DND-41 (cell line): ENCODE measurements at regions not wholly inside any gene's neighbourhood (a gene's known extent, or its start where the extent isn't known, plus 50 kb on each side); places are given as distances from the start of the nearest gene placed in this dataset.
A peak's percentile ranks its signal among the peaks of the same experiment; 100 is the strongest.

Experiments used
- ATAC-seq: fragments of 200-7000 bp; cut with Tn5 transposase; 3 replicates; pipeline ENCODE4 v1.9.1; 2021; ENCODE audit warnings: low read depth; ENCODE audit not compliant: insufficient read depth
- DNase-seq: peaks from one replicate; pipeline ENCODE4 v3.0.0-alpha.2; 2020
- H2AFZ ChIP-seq: 2 replicates; pipeline ENCODE4 v1.6.0; 2012; ENCODE audit warnings: low read depth, low read length
- H3K27ac ChIP-seq: 2 replicates; pipeline ENCODE4 v1.5.1; 2012; ENCODE audit warnings: low read length, inconsistent platforms
- H3K27me3 ChIP-seq: fragments of 200-600 bp; sonication (generic); 2 replicates; pipeline ENCODE4 v1.6.0; 2012; ENCODE audit warnings: low read length, mild to moderate bottlenecking, inconsistent platforms; ENCODE audit not compliant: insufficient read depth, poor library complexity
- H3K36me3 ChIP-seq: 2 replicates; pipeline ENCODE4 v1.5.1; 2012; ENCODE audit warnings: low read length, inconsistent platforms; ENCODE audit not compliant: insufficient read depth
- H3K4me1 ChIP-seq: 2 replicates; pipeline ENCODE4 v1.5.1; 2012; ENCODE audit warnings: mild to moderate bottlenecking, low read length; ENCODE audit not compliant: insufficient read depth
- H3K4me2 ChIP-seq: 2 replicates; pipeline ENCODE4 v1.6.0; 2012; ENCODE audit warnings: mild to moderate bottlenecking, moderate library complexity, low read length, inconsistent platforms; ENCODE audit not compliant: insufficient read depth
- H3K4me3 ChIP-seq, 2 experiments: fragments of 200-600 bp in 1 of 2; shearing (Covaris generic) in 1 of 2; 2 replicates each; pipeline ENCODE4 v1.5.1; 2012 to 2016; ENCODE audit warnings: inconsistent platforms in 2 of 2, low read length in 2 of 2, mild to moderate bottlenecking in 2 of 2, low read depth in 1 of 2, moderate library complexity in 1 of 2
- H3K79me2 ChIP-seq: 2 replicates; pipeline ENCODE4 v1.6.0; 2012; ENCODE audit warnings: low read length, inconsistent platforms; ENCODE audit not compliant: insufficient read depth
- H3K9ac ChIP-seq: 2 replicates; pipeline ENCODE4 v1.6.0; 2012; ENCODE audit warnings: low read depth, mild to moderate bottlenecking, inconsistent platforms, low read length, moderate library complexity
- H3K9me3 ChIP-seq: 2 replicates; pipeline ENCODE4 v1.5.1; 2012; ENCODE audit warnings: low read length, moderate library complexity, mild to moderate bottlenecking, inconsistent platforms; ENCODE audit not compliant: insufficient read depth, severe bottlenecking
- H4K20me1 ChIP-seq: 2 replicates; pipeline ENCODE4 v1.6.0; 2012; ENCODE audit warnings: low read length; ENCODE audit not compliant: insufficient read depth
- CTCF ChIP-seq: IDR thresholded peaks from 2 replicates; pipeline ENCODE4 v1.5.1; 2012; ENCODE audit warnings: borderline replicate concordance, low read length, moderate library complexity, mild to moderate bottlenecking; ENCODE audit not compliant: poor library complexity, severe bottlenecking; ENCODE audit errors: extremely low read depth
- EZH2 ChIP-seq: IDR thresholded peaks from 3 replicates; pipeline ENCODE4 v1.6.1; 2012; ENCODE audit warnings: borderline replicate concordance, low read depth, mild to moderate bottlenecking, moderate library complexity, low read length, inconsistent platforms; ENCODE audit not compliant: severe bottlenecking

- Histone ChIP-seq H3K27me3 (no peaks in the 10 kb centered on the region), H3K27ac (no peak overlapping the region), H3K79me2 (no peaks in the 10 kb centered on the region), H4K20me1 (no peaks in the 10 kb centered on the region), H2AFZ (no peak overlapping the region), H3K4me1 (no peaks in the 10 kb centered on the region), H3K9ac (no peak overlapping the region), H3K4me2 (no peak overlapping the region), H3K4me3 (no peak overlapping the region), H3K36me3 (no peaks in the 10 kb centered on the region), H3K9me3 (peaks cover 6% of the 10 kb centered on the region)
- DNase-seq = no peak
- ATAC-seq = no peak
- TF ChIP-seq EZH2 = no peak
- no peak for TF ChIP-seq CTCF
These were observed 96.5 kb upstream of the LMCD1 start for GRCh38 chr3:8405144-8405543.

DNA sequence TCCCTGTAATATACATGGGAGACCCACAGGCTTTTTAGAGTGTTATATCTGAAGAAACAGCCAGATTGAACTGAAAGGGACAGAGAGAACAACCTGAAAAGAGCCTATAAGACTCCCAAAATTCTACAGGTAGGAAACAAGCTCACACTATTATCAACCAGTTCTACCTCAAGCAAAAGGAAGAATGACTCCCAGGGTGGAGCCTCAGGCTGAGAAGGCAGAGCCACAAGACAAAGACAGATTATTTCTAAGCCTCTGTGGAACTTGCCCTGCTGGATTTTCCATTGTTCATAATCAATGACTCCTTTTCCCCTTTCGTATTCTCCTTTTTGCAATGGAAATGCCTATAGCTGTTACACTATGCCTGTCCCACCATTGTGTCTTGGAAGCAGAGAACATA lies 95.1 kb upstream of the LMCD1 start:
- DNase-seq = no peak
- no peak for ATAC-seq
- H2AFZ ChIP-seq = no peak overlapping the region
- TF ChIP-seq EZH2 (no peak), CTCF (no peak)
- no peak overlapping the region for H3K27ac ChIP-seq
- H3K9ac ChIP-seq = no peak overlapping the region
- H3K27me3 ChIP-seq = no peaks in the 10 kb centered on the region
- H3K79me2 ChIP-seq = no peaks in the 10 kb centered on the region
- H3K9me3 ChIP-seq = peaks cover 6% of the 10 kb centered on the region
- H3K4me2 ChIP-seq = no peak overlapping the region
- H4K20me1 ChIP-seq = no peaks in the 10 kb centered on the region
- no peaks in the 10 kb centered on the region for H3K36me3 ChIP-seq
- no peaks in the 10 kb centered on the region for H3K4me1 ChIP-seq
- H3K4me3 ChIP-seq = no peak overlapping the region

GRCh38 chr3:8413337-8413926 lies 88.2 kb upstream of the LMCD1 start:
- no peak for ATAC-seq
- DNase-seq = no peak
- TF ChIP-seq EZH2 (no peak), CTCF (no peak)

GRCh38 chr3:8416965-8417364 lies 84.7 kb upstream of the LMCD1 start:
- Histone ChIP-seq H3K27me3 (no peaks in the 10 kb centered on the region), H3K79me2 (no peaks in the 10 kb centered on the region), H3K4me3 (no peak overlapping the region), H3K27ac (peak overlapping the region; percentile 70), H3K36me3 (no peaks in the 10 kb centered on the region), H3K9ac (no peak overlapping the region), H3K9me3 (no peaks in the 10 kb centered on the region), H3K4me2 (0 out of 2 replicates have a peak overlapping the region, but pooled peaks have one; percentile 20), H3K4me1 (peaks cover 17% of the 10 kb centered on the region), H4K20me1 (no peaks in the 10 kb centered on the region), H2AFZ (peak overlapping the region; percentile 47; the same call in 1 of the 2 replicates)
- DNase-seq (peak; percentile 53), ATAC-seq (peak; percentile 57)
- no peak for TF ChIP-seq EZH2
- TF ChIP-seq CTCF = no peak

More at GRCh38 chr3:8413337-8413926, 88.2 kb upstream of the LMCD1 start:
- H3K79me2 ChIP-seq = no peaks in the 10 kb centered on the region
- no peak overlapping the region for H3K4me3 ChIP-seq
- peak overlapping the region; percentile 25; the same call in 1 of the 2 replicates for H2AFZ ChIP-seq
- H3K4me2 ChIP-seq = no peak overlapping the region
- H3K9ac ChIP-seq = no peak overlapping the region
- no peak overlapping the region for H3K27ac ChIP-seq
- peaks cover 1% of the 10 kb centered on the region for H3K9me3 ChIP-seq
- H3K4me1 ChIP-seq = peaks cover 17% of the 10 kb centered on the region
- H4K20me1 ChIP-seq = no peaks in the 10 kb centered on the region
- no peaks in the 10 kb centered on the region for H3K36me3 ChIP-seq
- no peaks in the 10 kb centered on the region for H3K27me3 ChIP-seq
